Parathyroid adenoma (tissue), 2 donors: ENCODE measurements at regions not wholly inside any gene's neighbourhood (a gene's known extent, or its start where the extent isn't known, plus 50 kb on each side); places are given as distances from the start of the nearest gene placed in this dataset.

Experiments
- H2AFZ ChIP-seq: fragments of 300-600 bp; sonication (generic); one replicate; pipeline ENCODE4 v1.7.0; 2017; ENCODE audit warnings: antibody characterized with exemption, mild to moderate bottlenecking
- H3K27ac ChIP-seq: fragments of 300-600 bp; sonication (generic); one replicate; pipeline ENCODE4 v1.7.0; 2017
- H3K27me3 ChIP-seq: fragments of 300-600 bp; sonication (generic); one replicate; pipeline ENCODE4 v1.7.0; 2017; ENCODE audit warnings: low read length; ENCODE audit not compliant: control insufficient read depth, insufficient read depth
- H3K36me3 ChIP-seq: fragments of 300-600 bp; sonication (generic); one replicate; pipeline ENCODE4 v1.7.0; 2017; ENCODE audit warnings: low read length; ENCODE audit not compliant: control insufficient read depth, insufficient read depth
- H3K4me1 ChIP-seq: fragments of 300-600 bp; sonication (generic); one replicate; pipeline ENCODE4 v1.7.0; 2017; ENCODE audit warnings: control low read depth
- H3K4me2 ChIP-seq: fragments of 300-600 bp; sonication (generic); one replicate; pipeline ENCODE4 v1.7.0; 2017; ENCODE audit warnings: low read length
- H3K4me3 ChIP-seq: fragments of 300-600 bp; sonication (generic); one replicate; pipeline ENCODE4 v1.7.0; 2017; ENCODE audit warnings: low read depth, low read length
- H3K79me2 ChIP-seq: fragments of 300-600 bp; sonication (generic); one replicate; pipeline ENCODE4 v1.7.0; 2017; ENCODE audit warnings: control low read depth
- H3K9ac ChIP-seq: fragments of 300-600 bp; sonication (generic); one replicate; pipeline ENCODE4 v1.7.0; 2017; ENCODE audit warnings: mild to moderate bottlenecking
- H3K9me3 ChIP-seq: fragments of 300-600 bp; sonication (generic); one replicate; pipeline ENCODE4 v1.7.0; 2017; ENCODE audit warnings: low read length; ENCODE audit not compliant: control insufficient read depth
- TF ChIP-seq, protein P1 (sequence below): fragments of 300-600 bp; sonication (generic); IDR thresholded peaks from one replicate; pipeline ENCODE4 v1.7.0; 2017; ENCODE audit warnings: antibody characterized with exemption, mild to moderate bottlenecking
- donor health status: primary hyperparathyroidism.

DNA sequence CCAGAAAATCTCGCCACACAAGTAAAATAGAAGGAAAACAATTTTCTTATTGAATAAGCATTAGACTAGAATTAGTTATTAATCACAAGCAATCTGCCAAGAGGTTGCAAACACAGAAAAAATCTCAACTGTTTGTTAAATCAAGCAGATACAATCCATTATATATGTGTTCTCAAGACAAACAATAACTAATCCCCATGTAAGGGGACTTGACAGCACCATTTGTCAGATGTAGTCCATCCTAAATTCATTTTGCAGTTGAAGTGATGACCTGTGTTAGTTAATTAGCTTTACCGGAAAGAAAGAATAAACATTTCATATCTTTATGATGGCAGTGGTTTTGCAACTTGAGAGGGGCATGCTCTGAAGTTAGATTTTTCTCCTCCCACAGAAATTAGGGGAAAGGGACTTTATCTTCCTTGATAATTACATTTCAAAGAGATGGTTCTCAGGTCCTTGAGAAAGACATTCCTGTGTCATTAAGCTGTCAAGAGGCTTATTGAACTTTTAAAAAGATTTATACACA is 1588.0 kb downstream of the GRIK2 start:
- H3K4me3 ChIP-seq, result no peak overlapping the region
- H2AFZ ChIP-seq, result no peak overlapping the region
- TF ChIP-seq, protein P1, sequence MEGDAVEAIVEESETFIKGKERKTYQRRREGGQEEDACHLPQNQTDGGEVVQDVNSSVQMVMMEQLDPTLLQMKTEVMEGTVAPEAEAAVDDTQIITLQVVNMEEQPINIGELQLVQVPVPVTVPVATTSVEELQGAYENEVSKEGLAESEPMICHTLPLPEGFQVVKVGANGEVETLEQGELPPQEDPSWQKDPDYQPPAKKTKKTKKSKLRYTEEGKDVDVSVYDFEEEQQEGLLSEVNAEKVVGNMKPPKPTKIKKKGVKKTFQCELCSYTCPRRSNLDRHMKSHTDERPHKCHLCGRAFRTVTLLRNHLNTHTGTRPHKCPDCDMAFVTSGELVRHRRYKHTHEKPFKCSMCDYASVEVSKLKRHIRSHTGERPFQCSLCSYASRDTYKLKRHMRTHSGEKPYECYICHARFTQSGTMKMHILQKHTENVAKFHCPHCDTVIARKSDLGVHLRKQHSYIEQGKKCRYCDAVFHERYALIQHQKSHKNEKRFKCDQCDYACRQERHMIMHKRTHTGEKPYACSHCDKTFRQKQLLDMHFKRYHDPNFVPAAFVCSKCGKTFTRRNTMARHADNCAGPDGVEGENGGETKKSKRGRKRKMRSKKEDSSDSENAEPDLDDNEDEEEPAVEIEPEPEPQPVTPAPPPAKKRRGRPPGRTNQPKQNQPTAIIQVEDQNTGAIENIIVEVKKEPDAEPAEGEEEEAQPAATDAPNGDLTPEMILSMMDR, result no peak
- H3K27me3 ChIP-seq, result no peaks in the 10 kb centered on the region
- no peaks in the 10 kb centered on the region for H3K9me3 ChIP-seq
- H3K4me1 ChIP-seq, result no peaks in the 10 kb centered on the region
- H3K4me2 ChIP-seq, result no peak overlapping the region
- H3K79me2 ChIP-seq, result no peaks in the 10 kb centered on the region
- no peak overlapping the region for H3K27ac ChIP-seq
- no peak overlapping the region for H3K9ac ChIP-seq
- no peaks in the 10 kb centered on the region for H3K36me3 ChIP-seq

DNA sequence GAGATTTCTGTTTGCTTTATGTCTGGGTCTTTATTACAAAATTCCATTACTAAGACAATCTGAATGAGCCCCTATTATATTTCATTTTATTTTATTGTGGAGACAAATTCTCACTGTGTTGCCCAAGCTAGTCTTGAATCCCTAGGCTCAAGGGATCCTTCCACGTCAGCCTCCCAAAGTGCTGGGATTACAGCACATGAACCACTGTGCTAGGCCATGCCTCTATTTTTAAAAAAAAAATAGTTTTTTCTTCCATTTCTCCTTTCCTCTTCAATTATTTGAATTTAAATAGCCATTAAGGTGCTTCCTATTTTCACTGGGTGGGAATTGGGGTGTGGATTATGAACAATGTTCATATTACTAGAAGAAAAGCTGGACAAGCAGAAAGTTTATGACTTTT is 1587.4 kb downstream of the GRIK2 start:
- H3K27ac ChIP-seq, result no peak overlapping the region
- H3K79me2 ChIP-seq, result no peaks in the 10 kb centered on the region
- H3K36me3 ChIP-seq, result no peaks in the 10 kb centered on the region
- H3K4me2 ChIP-seq, result no peak overlapping the region
- no peak overlapping the region for H3K9ac ChIP-seq
- no peaks in the 10 kb centered on the region for H3K4me1 ChIP-seq
- H3K9me3 ChIP-seq, result no peaks in the 10 kb centered on the region
- no peaks in the 10 kb centered on the region for H3K27me3 ChIP-seq
- H3K4me3 ChIP-seq, result no peak overlapping the region
- no peak overlapping the region for H2AFZ ChIP-seq
- TF ChIP-seq, protein P1, result no peak

DNA sequence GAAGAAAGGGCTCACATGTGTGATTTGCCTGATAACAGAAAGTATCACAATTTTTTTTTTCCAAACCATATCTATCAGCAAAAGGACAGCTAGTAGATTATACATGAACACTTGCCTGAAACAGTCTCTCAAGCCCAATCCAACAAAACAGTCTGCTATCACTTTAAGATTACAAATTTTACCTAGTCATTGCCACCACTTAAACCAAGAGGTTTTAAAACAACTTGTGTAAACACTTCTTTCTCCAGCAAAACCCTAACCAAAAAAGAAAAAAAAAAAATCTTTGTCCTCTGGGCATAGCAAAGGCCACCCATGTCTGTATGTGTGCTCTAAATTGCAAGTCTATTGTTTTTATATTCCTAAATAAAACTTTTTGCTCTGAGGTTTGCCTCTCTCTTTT is 1568.4 kb downstream of the GRIK2 start:
- Histone ChIP-seq H2AFZ (no peak overlapping the region), H3K9me3 (no peaks in the 10 kb centered on the region), H3K4me2 (no peak overlapping the region), H3K79me2 (no peaks in the 10 kb centered on the region), H3K27me3 (no peaks in the 10 kb centered on the region), H3K4me1 (no peaks in the 10 kb centered on the region), H3K9ac (no peak overlapping the region), H3K27ac (no peak overlapping the region), H3K4me3 (no peak overlapping the region), H3K36me3 (no peaks in the 10 kb centered on the region)
- TF ChIP-seq, protein P1, result no peak

DNA sequence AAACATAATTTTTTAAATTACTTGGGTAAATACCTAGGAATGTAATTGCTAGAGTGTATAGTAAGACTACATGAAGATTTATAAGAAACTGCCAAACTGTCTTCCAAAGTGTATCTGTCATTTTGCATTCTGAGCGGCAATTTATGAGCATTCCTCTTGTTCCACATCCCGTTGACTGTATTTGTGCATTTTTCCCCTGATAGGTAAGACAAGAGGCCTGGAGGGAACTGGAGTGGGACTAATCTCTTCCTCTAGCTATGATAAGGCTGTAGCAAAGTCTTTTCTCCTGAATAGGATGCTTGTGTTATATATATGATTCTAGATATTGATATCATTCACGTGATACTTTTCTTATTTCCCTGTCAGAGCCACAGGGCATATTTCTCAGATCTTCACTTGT is 1557.5 kb downstream of the GRIK2 start:
- TF ChIP-seq, protein P1, result no peak
- Histone ChIP-seq H3K9ac (no peak overlapping the region), H2AFZ (no peak overlapping the region), H3K27me3 (no peaks in the 10 kb centered on the region), H3K4me3 (no peak overlapping the region), H3K4me2 (no peak overlapping the region), H3K36me3 (no peaks in the 10 kb centered on the region), H3K79me2 (no peaks in the 10 kb centered on the region), H3K27ac (no peak overlapping the region), H3K9me3 (no peaks in the 10 kb centered on the region), H3K4me1 (no peaks in the 10 kb centered on the region)

DNA sequence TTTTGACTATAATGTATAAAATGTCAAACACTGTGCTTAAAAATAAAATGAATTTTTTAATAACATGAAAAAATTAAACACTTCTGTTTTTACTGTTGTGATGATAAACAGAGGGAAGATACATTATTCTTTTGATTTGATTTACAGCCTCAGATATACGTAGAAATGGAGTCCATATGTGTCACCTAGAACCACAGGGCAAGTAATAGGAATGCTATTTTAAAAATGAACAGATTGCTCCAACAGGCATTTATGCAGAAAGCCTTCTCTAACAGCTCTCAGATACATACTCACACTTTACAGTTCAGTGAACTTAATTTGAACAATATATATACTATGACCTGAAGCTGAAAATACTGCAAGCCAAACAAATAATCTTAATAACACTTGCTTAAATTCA is 1551.0 kb downstream of the GRIK2 start:
- H3K27me3 ChIP-seq, result no peaks in the 10 kb centered on the region
- H3K9ac ChIP-seq, result no peak overlapping the region
- H3K36me3 ChIP-seq, result no peaks in the 10 kb centered on the region
- TF ChIP-seq, protein P1, result no peak
- no peaks in the 10 kb centered on the region for H3K4me1 ChIP-seq
- no peak overlapping the region for H3K4me2 ChIP-seq
- H3K27ac ChIP-seq, result no peak overlapping the region
- no peak overlapping the region for H2AFZ ChIP-seq
- H3K9me3 ChIP-seq, result no peaks in the 10 kb centered on the region
- H3K4me3 ChIP-seq, result no peak overlapping the region
- H3K79me2 ChIP-seq, result no peaks in the 10 kb centered on the region
